ENCODE measurements at regions not wholly inside any gene's neighbourhood (a gene's known extent, or its start where the extent isn't known, plus 50 kb on each side); places are given as distances from the start of the nearest gene placed in this dataset.

DNA sequence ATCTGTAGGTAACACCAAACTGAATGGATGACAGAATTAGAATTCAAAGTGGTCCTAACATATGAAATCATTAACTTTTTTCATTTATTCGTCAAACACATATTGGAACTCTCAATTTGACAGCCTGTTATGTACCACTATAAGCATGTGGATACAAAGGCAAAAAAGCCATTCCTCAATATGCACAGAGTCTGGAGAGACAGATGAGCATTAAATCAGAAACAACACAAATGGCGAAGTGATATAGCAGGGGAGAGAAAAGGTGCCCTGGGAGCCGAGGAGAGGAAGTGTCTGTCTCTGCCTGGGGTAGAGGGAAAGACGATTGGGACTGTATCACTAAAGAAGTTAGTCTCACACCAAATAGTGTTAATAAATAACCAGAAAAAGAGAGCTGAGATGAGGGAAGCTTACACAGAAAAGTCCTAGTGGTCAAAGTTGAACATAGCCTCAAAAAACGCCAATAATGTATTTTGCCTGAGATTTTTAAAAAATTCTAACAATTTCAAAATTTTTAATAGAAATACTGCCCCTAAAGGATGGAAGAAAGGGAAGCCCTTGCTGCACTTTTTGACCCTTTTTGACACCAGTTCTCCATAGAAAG is 417.5 kb downstream of the TUSC7 start:
- Histone ChIP-seq H3K79me2 (ENCODE audit: low read depth) (no peaks in the 10 kb centered on the region), H3K9me2 (ENCODE audit: insufficient read depth) (no peaks in the 10 kb centered on the region), H3F3A (ENCODE audit: insufficient read depth, low read depth) (no peaks in the 10 kb centered on the region), H3K4me1 (replicated peaks; ENCODE audit: insufficient read depth) (no peaks in the 10 kb centered on the region), H3K27ac (no peak overlapping the region), H3K4me3 (no peak overlapping the region), H2AFZ (no peak overlapping the region), H3K27me3 (ENCODE audit: insufficient read depth, low read depth) (no peaks in the 10 kb centered on the region; the same call in 1 of the 2 replicates), H4K20me1 (ENCODE audit: insufficient read depth) (no peaks in the 10 kb centered on the region), H3K9me3 (ENCODE audit: insufficient read depth, low read depth) (no peaks in the 10 kb centered on the region), H3K4me2 (no peak overlapping the region), H3K36me3 (ENCODE audit: low read depth) (no peaks in the 10 kb centered on the region)
- CTCF ChIA-PET, result no interaction called here
- BruUV-seq (replicated peaks), result no TSS peak
- TF ChIP-seq EZH2 (IDR thresholded peaks at IDR 0.05; ENCODE audit: low read depth), result no peak
- TF ChIP-seq, protein P1, sequence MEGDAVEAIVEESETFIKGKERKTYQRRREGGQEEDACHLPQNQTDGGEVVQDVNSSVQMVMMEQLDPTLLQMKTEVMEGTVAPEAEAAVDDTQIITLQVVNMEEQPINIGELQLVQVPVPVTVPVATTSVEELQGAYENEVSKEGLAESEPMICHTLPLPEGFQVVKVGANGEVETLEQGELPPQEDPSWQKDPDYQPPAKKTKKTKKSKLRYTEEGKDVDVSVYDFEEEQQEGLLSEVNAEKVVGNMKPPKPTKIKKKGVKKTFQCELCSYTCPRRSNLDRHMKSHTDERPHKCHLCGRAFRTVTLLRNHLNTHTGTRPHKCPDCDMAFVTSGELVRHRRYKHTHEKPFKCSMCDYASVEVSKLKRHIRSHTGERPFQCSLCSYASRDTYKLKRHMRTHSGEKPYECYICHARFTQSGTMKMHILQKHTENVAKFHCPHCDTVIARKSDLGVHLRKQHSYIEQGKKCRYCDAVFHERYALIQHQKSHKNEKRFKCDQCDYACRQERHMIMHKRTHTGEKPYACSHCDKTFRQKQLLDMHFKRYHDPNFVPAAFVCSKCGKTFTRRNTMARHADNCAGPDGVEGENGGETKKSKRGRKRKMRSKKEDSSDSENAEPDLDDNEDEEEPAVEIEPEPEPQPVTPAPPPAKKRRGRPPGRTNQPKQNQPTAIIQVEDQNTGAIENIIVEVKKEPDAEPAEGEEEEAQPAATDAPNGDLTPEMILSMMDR (conservative IDR thresholded peaks at IDR 0.05), result peak; percentile 20; the same call in 1 of the 2 replicates
- intact Hi-C loops (cut with micrococcal nuclease; ENCODE audit: unreplicated experiment), result no loop called here
- POLR2A ChIA-PET (ENCODE audit: unreplicated experiment), result no interaction called here
- DNase-seq, result no peak

DNA sequence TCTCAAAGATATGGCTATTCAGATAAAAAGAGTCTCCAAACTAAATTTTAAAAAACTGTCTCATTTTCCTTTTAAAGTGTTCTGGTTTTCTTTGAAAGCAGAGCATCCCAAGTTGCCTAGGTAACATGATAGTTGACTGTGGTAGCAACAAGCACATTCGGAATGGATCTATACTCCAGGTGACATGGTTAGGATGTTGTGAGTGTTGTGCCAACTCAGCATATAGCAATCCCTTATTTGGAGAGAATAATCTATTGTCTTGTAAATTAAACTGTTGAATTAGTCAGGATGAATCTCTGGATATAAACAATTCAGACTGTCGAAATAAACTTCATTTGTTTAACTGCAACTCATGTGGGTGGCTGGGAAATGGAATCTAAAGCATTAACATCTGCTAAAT is 418.6 kb downstream of the TUSC7 start:
- Histone ChIP-seq H3K4me3 (no peak overlapping the region), H3K9me3 (ENCODE audit: insufficient read depth, low read depth) (no peaks in the 10 kb centered on the region), H3F3A (ENCODE audit: insufficient read depth, low read depth) (no peaks in the 10 kb centered on the region), H3K27me3 (ENCODE audit: insufficient read depth, low read depth) (no peaks in the 10 kb centered on the region; the same call in 1 of the 2 replicates), H4K20me1 (ENCODE audit: insufficient read depth) (no peaks in the 10 kb centered on the region), H3K79me2 (ENCODE audit: low read depth) (no peaks in the 10 kb centered on the region), H3K9me2 (ENCODE audit: insufficient read depth) (no peaks in the 10 kb centered on the region), H3K4me1 (replicated peaks; ENCODE audit: insufficient read depth) (no peaks in the 10 kb centered on the region), H3K36me3 (ENCODE audit: low read depth) (no peaks in the 10 kb centered on the region), H3K4me2 (no peak overlapping the region), H2AFZ (no peak overlapping the region), H3K27ac (no peak overlapping the region)
- intact Hi-C loops (cut with micrococcal nuclease; ENCODE audit: unreplicated experiment), result no loop called here
- ChIA-PET POLR2A (ENCODE audit: unreplicated experiment) (no interaction called here), CTCF (no interaction called here)
- DNase-seq, result no peak
- no TSS peak for BruUV-seq (replicated peaks)
- TF ChIP-seq, protein P1 (conservative IDR thresholded peaks at IDR 0.05), result no peak
- no peak for TF ChIP-seq EZH2 (IDR thresholded peaks at IDR 0.05; ENCODE audit: low read depth)

DNA sequence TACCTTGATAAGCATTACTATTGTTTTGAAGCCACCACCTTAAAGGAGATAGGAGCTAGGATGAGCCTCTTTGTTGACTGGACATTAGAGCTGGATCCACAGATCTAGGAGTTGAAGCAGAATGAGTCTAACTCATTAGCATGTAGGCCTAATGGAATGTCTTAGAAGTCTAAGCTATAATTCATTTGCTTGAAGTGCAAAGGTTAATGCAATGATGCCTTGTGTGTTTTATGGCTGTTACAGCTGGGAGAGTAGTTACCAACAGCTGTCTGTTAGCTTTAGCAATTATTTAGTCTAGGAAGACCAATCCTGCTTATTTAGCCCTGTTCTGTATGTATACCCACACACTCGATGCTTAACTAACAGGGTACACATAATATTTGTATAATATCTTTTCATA is 419.3 kb downstream of the TUSC7 start:
- intact Hi-C loops (cut with micrococcal nuclease; ENCODE audit: unreplicated experiment), result no loop called here
- Histone ChIP-seq H3K9me2 (ENCODE audit: insufficient read depth) (no peaks in the 10 kb centered on the region), H3K4me3 (no peak overlapping the region), H3K79me2 (ENCODE audit: low read depth) (no peaks in the 10 kb centered on the region), H3K27ac (no peak overlapping the region), H3K4me2 (no peak overlapping the region), H3F3A (ENCODE audit: insufficient read depth, low read depth) (no peaks in the 10 kb centered on the region), H3K36me3 (ENCODE audit: low read depth) (no peaks in the 10 kb centered on the region), H2AFZ (no peak overlapping the region), H4K20me1 (ENCODE audit: insufficient read depth) (no peaks in the 10 kb centered on the region), H3K4me1 (replicated peaks; ENCODE audit: insufficient read depth) (no peaks in the 10 kb centered on the region), H3K27me3 (ENCODE audit: insufficient read depth, low read depth) (no peaks in the 10 kb centered on the region; the same call in 1 of the 2 replicates), H3K9me3 (ENCODE audit: insufficient read depth, low read depth) (no peaks in the 10 kb centered on the region)
- POLR2A ChIA-PET (ENCODE audit: unreplicated experiment), result no interaction called here
- no peak for DNase-seq
- CTCF ChIA-PET, result no interaction called here
- no TSS peak for BruUV-seq (replicated peaks)
- TF ChIP-seq EZH2 (IDR thresholded peaks at IDR 0.05; ENCODE audit: low read depth), result no peak
- TF ChIP-seq, protein P1 (conservative IDR thresholded peaks at IDR 0.05), result no peak

All from PC-9 (cell line).